ENCODE measurements at regions not wholly inside any gene's neighbourhood (a gene's known extent, or its start where the extent isn't known, plus 50 kb on each side); places are given as distances from the start of the nearest gene placed in this dataset.

DNA sequence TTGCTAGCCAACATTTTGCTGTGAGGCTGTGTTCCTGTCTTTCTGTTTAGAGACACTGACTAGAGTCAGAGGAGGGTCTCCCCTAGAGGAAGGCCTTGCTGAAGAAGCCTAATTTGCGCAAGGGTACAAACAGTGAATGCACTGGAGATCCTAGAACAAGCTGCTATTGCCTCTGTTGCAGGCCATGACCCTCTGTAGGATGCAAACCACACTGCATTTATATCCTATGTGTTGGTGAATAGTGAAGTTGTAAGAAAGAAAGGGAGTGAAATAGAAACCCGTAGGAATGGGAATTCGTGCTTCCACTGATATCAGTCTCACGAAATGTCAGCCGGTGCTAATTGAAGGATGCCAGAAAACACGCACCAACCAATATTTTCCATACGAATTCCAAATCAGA is 88.2 kb downstream of the GJA1 start:
- TF ChIP-seq EZH2phosphoT487 (IDR thresholded peaks at IDR 0.05; ENCODE audit: borderline replicate concordance): no peak
- H2AFZ ChIP-seq (ENCODE audit: low read length): peak overlapping the region; percentile 60; the same call in 1 of the 2 replicates

GRCh38 chr6:121526282-121526681 is 90.8 kb downstream of the GJA1 start:
- Histone ChIP-seq H3K9me2 (replicated peaks; ENCODE audit: low read depth, low read length) (no peaks in the 10 kb centered on the region), H4K20me1 (ENCODE audit: insufficient read depth, low read length, poor library complexity, severe bottlenecking) (no peaks in the 10 kb centered on the region), H2AFZ (ENCODE audit: low read length) (no peak overlapping the region), H3K36me3 (ENCODE audit: insufficient read depth, low read length) (no peaks in the 10 kb centered on the region), H3K9ac (ENCODE audit: low read depth, low read length, poor library complexity, severe bottlenecking) (no peak overlapping the region), H3K27me3 (ENCODE audit: insufficient read depth, low read length, poor library complexity, severe bottlenecking) (no peaks in the 10 kb centered on the region), H3K4me3 (ENCODE audit: low read length, poor library complexity, severe bottlenecking) (no peak overlapping the region), H3K4me2 (ENCODE audit: low read depth, low read length, poor library complexity, severe bottlenecking) (no peak overlapping the region), H3F3A (ENCODE audit: low read depth) (no peaks in the 10 kb centered on the region), H3K9me3 (ENCODE audit: insufficient read depth, low read depth, low read length) (no peaks in the 10 kb centered on the region), H3K4me1 (ENCODE audit: insufficient read depth, low read length, poor library complexity, severe bottlenecking) (no peaks in the 10 kb centered on the region), H3K79me2 (ENCODE audit: insufficient read depth, low read length) (no peaks in the 10 kb centered on the region)
- no peak for TF ChIP-seq EZH2phosphoT487 (IDR thresholded peaks at IDR 0.05; ENCODE audit: borderline replicate concordance)
- TF ChIP-seq, protein P1, sequence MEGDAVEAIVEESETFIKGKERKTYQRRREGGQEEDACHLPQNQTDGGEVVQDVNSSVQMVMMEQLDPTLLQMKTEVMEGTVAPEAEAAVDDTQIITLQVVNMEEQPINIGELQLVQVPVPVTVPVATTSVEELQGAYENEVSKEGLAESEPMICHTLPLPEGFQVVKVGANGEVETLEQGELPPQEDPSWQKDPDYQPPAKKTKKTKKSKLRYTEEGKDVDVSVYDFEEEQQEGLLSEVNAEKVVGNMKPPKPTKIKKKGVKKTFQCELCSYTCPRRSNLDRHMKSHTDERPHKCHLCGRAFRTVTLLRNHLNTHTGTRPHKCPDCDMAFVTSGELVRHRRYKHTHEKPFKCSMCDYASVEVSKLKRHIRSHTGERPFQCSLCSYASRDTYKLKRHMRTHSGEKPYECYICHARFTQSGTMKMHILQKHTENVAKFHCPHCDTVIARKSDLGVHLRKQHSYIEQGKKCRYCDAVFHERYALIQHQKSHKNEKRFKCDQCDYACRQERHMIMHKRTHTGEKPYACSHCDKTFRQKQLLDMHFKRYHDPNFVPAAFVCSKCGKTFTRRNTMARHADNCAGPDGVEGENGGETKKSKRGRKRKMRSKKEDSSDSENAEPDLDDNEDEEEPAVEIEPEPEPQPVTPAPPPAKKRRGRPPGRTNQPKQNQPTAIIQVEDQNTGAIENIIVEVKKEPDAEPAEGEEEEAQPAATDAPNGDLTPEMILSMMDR (conservative IDR thresholded peaks at IDR 0.05; ENCODE audit: low read length): no peak

More for the DNA sequence above, 88.2 kb downstream of the GJA1 start:
- Histone ChIP-seq H3K4me2 (ENCODE audit: low read depth, low read length, poor library complexity, severe bottlenecking) (no peak overlapping the region), H3K9ac (ENCODE audit: low read depth, low read length, poor library complexity, severe bottlenecking) (no peak overlapping the region), H3K36me3 (ENCODE audit: insufficient read depth, low read length) (no peaks in the 10 kb centered on the region), H3K4me3 (ENCODE audit: low read length, poor library complexity, severe bottlenecking) (no peak overlapping the region), H3K9me2 (replicated peaks; ENCODE audit: low read depth, low read length) (no peaks in the 10 kb centered on the region), H4K20me1 (ENCODE audit: insufficient read depth, low read length, poor library complexity, severe bottlenecking) (no peaks in the 10 kb centered on the region), H3K4me1 (ENCODE audit: insufficient read depth, low read length, poor library complexity, severe bottlenecking) (no peaks in the 10 kb centered on the region), H3K9me3 (ENCODE audit: insufficient read depth, low read depth, low read length) (no peaks in the 10 kb centered on the region), H3K27me3 (ENCODE audit: insufficient read depth, low read length, poor library complexity, severe bottlenecking) (no peaks in the 10 kb centered on the region), H3K79me2 (ENCODE audit: insufficient read depth, low read length) (no peaks in the 10 kb centered on the region), H3F3A (ENCODE audit: low read depth) (no peaks in the 10 kb centered on the region)

- Histone ChIP-seq H3K27me3 (ENCODE audit: insufficient read depth, low read length, poor library complexity, severe bottlenecking) (no peaks in the 10 kb centered on the region), H3K9me2 (replicated peaks; ENCODE audit: low read depth, low read length) (no peaks in the 10 kb centered on the region), H3K4me1 (ENCODE audit: insufficient read depth, low read length, poor library complexity, severe bottlenecking) (no peaks in the 10 kb centered on the region), H3F3A (ENCODE audit: low read depth) (no peaks in the 10 kb centered on the region), H3K9me3 (ENCODE audit: insufficient read depth, low read depth, low read length) (no peaks in the 10 kb centered on the region), H3K4me3 (ENCODE audit: low read length, poor library complexity, severe bottlenecking) (no peak overlapping the region), H4K20me1 (ENCODE audit: insufficient read depth, low read length, poor library complexity, severe bottlenecking) (no peaks in the 10 kb centered on the region), H3K79me2 (ENCODE audit: insufficient read depth, low read length) (no peaks in the 10 kb centered on the region), H2AFZ (ENCODE audit: low read length) (no peak overlapping the region), H3K4me2 (ENCODE audit: low read depth, low read length, poor library complexity, severe bottlenecking) (no peak overlapping the region), H3K9ac (ENCODE audit: low read depth, low read length, poor library complexity, severe bottlenecking) (no peak overlapping the region), H3K36me3 (ENCODE audit: insufficient read depth, low read length) (no peaks in the 10 kb centered on the region)
- TF ChIP-seq, protein P1 (conservative IDR thresholded peaks at IDR 0.05; ENCODE audit: low read length): no peak
- TF ChIP-seq EZH2phosphoT487 (IDR thresholded peaks at IDR 0.05; ENCODE audit: borderline replicate concordance): no peak
Observed at GRCh38 chr6:121531658-121532169, 96.3 kb downstream of the GJA1 start.

DNA sequence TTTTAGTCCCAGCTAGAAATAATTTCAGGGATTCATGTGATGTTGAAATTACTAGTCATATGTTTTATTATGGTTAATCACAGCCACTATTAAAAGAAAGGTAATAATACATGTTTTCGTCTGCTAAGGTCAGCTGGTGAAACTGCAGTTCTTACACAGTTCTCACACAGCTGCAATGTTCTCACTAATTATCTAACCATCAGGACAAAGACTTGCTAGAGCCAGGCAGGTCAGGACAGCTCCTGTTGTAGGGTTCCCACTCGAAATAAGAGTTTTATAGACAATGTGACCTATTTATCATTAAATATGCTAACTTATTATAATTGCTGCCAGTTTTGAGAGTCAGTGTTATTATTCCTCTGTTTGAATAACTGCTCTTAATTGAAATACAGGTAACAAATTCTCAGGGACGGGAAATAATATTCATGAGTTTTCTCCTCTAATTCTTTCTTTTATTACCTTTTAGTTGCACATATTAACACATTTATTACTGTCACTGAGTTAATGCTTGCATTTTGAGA is 97.9 kb downstream of the GJA1 start:
- Histone ChIP-seq H3K9me3 (ENCODE audit: insufficient read depth, low read depth, low read length) (no peaks in the 10 kb centered on the region), H3K27me3 (ENCODE audit: insufficient read depth, low read length, poor library complexity, severe bottlenecking) (no peaks in the 10 kb centered on the region), H3K36me3 (ENCODE audit: insufficient read depth, low read length) (no peaks in the 10 kb centered on the region), H3K4me2 (ENCODE audit: low read depth, low read length, poor library complexity, severe bottlenecking) (no peak overlapping the region), H3K9me2 (replicated peaks; ENCODE audit: low read depth, low read length) (no peaks in the 10 kb centered on the region), H3K79me2 (ENCODE audit: insufficient read depth, low read length) (no peaks in the 10 kb centered on the region), H3K4me3 (ENCODE audit: low read length, poor library complexity, severe bottlenecking) (no peak overlapping the region), H2AFZ (ENCODE audit: low read length) (no peak overlapping the region), H4K20me1 (ENCODE audit: insufficient read depth, low read length, poor library complexity, severe bottlenecking) (no peaks in the 10 kb centered on the region), H3K4me1 (ENCODE audit: insufficient read depth, low read length, poor library complexity, severe bottlenecking) (no peaks in the 10 kb centered on the region), H3K9ac (ENCODE audit: low read depth, low read length, poor library complexity, severe bottlenecking) (no peak overlapping the region), H3F3A (ENCODE audit: low read depth) (no peaks in the 10 kb centered on the region)
- TF ChIP-seq, protein P1 (conservative IDR thresholded peaks at IDR 0.05; ENCODE audit: low read length): no peak
- no peak for TF ChIP-seq EZH2phosphoT487 (IDR thresholded peaks at IDR 0.05; ENCODE audit: borderline replicate concordance)

All from Loucy (cell line).